ENCODE measurements at regions not wholly inside any gene's neighbourhood (a gene's known extent, or its start where the extent isn't known, plus 50 kb on each side); places are given as distances from the start of the nearest gene placed in this dataset.

- no peak for TF ChIP-seq REST (IDR thresholded peaks at IDR 0.05; ENCODE audit: low read depth, low read length)
- no peak for TF ChIP-seq TAF1 (IDR thresholded peaks at IDR 0.05; ENCODE audit: borderline replicate concordance, low read depth, low read length)
- no peak for TF ChIP-seq IRF4 (IDR thresholded peaks at IDR 0.05; ENCODE audit: low read depth, low read length)
- TF ChIP-seq MYC (IDR thresholded peaks at IDR 0.05; ENCODE audit: insufficient read depth, insufficient read length, insufficient replicate concordance, low read length, severe bottlenecking), result no peak
- TF ChIP-seq ZBTB40 (IDR thresholded peaks at IDR 0.05; ENCODE audit: borderline replicate concordance), result no peak
- no peak for TF ChIP-seq ZNF207 (IDR thresholded peaks at IDR 0.05; ENCODE audit: borderline replicate concordance)
- TF ChIP-seq ATF3 (IDR thresholded peaks at IDR 0.05; ENCODE audit: borderline replicate concordance, extremely low read depth, low read depth, low read length), result no peak
Observed at GRCh38 chr1:91123773-91124172, 101.9 kb upstream of the ZNF644 start (continued).
